ENCODE measurements at regions not wholly inside any gene's neighbourhood (a gene's known extent, or its start where the extent isn't known, plus 50 kb on each side); places are given as distances from the start of the nearest gene placed in this dataset.

DNA sequence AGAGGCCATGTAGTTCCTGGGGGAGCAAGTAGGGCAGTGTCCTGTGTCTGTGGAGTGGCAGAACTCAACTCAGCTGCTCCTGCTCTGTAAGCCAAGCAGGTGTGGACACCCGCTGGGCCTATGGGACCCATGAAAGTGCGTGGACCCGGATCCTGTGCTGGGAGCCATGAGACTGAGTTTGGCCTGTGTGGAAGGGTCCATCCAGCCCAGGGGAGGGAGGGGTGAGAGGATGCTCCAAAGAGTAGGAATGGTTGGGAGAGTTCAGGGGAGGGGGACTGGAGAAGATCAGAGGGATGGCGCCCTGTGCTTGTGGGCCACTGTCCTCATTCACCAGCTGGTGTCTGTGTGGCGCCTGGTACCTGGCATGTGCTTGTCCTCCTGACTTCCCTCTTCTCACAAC is 226.4 kb upstream of the HS6ST1 start:
- H3K4me2 ChIP-seq (ENCODE audit: insufficient read depth, low read length): no peak overlapping the region
- POLR2A ChIA-PET: no interaction called here
- H2AFZ ChIP-seq (ENCODE audit: low read depth, low read length): no peak overlapping the region
- no peaks in the 10 kb centered on the region for H3K79me2 ChIP-seq (ENCODE audit: control insufficient read depth, insufficient read depth, low read length)
- no peak for ATAC-seq
- intact Hi-C loops (cut with micrococcal nuclease): no loop called here
- CTCF ChIA-PET (ENCODE audit: low intra/inter-chr PET ratio): no interaction called here
- no peak for FAIRE-seq
- peaks cover 0 to 23% of the 10 kb centered on the region in 2 experiments; a peak in 2 of 5 replicates for H3K27me3 ChIP-seq (ENCODE audit: control insufficient read depth in 2 of 2, insufficient read depth in 2 of 2, low read length in 2 of 2)
- H3K9ac ChIP-seq (ENCODE audit: insufficient read depth in 1 of 2, low read depth in 2 of 2, low read length in 2 of 2): no peak overlapping the region
- H3K4me1 ChIP-seq (replicated peaks in 1 of 2; ENCODE audit: control insufficient read depth in 2 of 2, insufficient read depth in 2 of 2, low read length in 2 of 2): no peaks in the 10 kb centered on the region
- no peaks in the 10 kb centered on the region for H3K36me3 ChIP-seq (ENCODE audit: control insufficient read depth, insufficient read depth, low read length)
- H3K27ac ChIP-seq (ENCODE audit: extremely low read depth, low read depth, low read length): no peak overlapping the region
- no peak for DNase-seq (ENCODE audit: extremely low read depth in 1 of 4, low spot score in 3 of 4)
- no TSS peak for BruUV-seq (replicated peaks)
- H3K9me3 ChIP-seq (replicated peaks; ENCODE audit: control insufficient read depth, insufficient read depth, low read depth, low read length): no peaks in the 10 kb centered on the region
- H4K20me1 ChIP-seq (replicated peaks; ENCODE audit: control insufficient read depth, insufficient read depth, low read length): no peaks in the 10 kb centered on the region; the same call in 1 of the 2 replicates
- in situ Hi-C loops (cut with MboI): no loop called here
- no peaks in the 10 kb centered on the region for H3K9me1 ChIP-seq (ENCODE audit: control insufficient read depth, insufficient read depth, low read length)
- no peak overlapping the region for H3K4me3 ChIP-seq
- 0% methylated on average over 5 of the region's 5 CpGs for WGBS (ENCODE audit: insufficient coverage, low coverage, missing lambda C conversion rate)
- TF ChIP-seq ARNT (IDR thresholded peaks at IDR 0.05): no peak
- no peak for TF ChIP-seq EWSR1 (IDR thresholded peaks at IDR 0.05; ENCODE audit: borderline replicate concordance, low read depth, partially characterized antibody)
- no peak for TF ChIP-seq ZBTB9 (CRISPR knock-in tag; IDR thresholded peaks at IDR 0.05)
- TF ChIP-seq DMBX1 (CRISPR knock-in tag; IDR thresholded peaks at IDR 0.05; ENCODE audit: borderline replicate concordance): no peak
- no peak for TF ChIP-seq NFXL1 (CRISPR knock-in tag; IDR thresholded peaks at IDR 0.05)
- TF ChIP-seq ETS2 (tag; IDR thresholded peaks at IDR 0.05; ENCODE audit: borderline replicate concordance, poor library complexity, severe bottlenecking): no peak
- no peak for TF ChIP-seq SPI1 (IDR thresholded peaks at IDR 0.05; ENCODE audit: borderline replicate concordance, low read depth, low read length)
- TF ChIP-seq FOXA1 (IDR thresholded peaks at IDR 0.05; ENCODE audit: borderline replicate concordance): no peak
- TF ChIP-seq RBM14 (IDR thresholded peaks at IDR 0.05; ENCODE audit: borderline replicate concordance, insufficient read depth, low read depth, low read length): no peak
- TF ChIP-seq ATF7 (IDR thresholded peaks at IDR 0.05): no peak
- TF ChIP-seq GTF2A2 (tag; IDR thresholded peaks at IDR 0.05): no peak
- TF ChIP-seq PHF21A (IDR thresholded peaks at IDR 0.05; ENCODE audit: borderline replicate concordance, low read depth): no peak
- TF ChIP-seq TCF7 (IDR thresholded peaks at IDR 0.05; ENCODE audit: borderline replicate concordance): no peak
- no peak for TF ChIP-seq NELFE (IDR thresholded peaks at IDR 0.05; ENCODE audit: insufficient read depth, insufficient read length)
- no peak for TF ChIP-seq BRCA1 (IDR thresholded peaks at IDR 0.05)
- no peak for TF ChIP-seq BRCA1 (CRISPR knock-in tag; IDR thresholded peaks at IDR 0.05)
- TF ChIP-seq USF1 (CRISPR knock-in tag; IDR thresholded peaks at IDR 0.05): no peak
- no peak for TF ChIP-seq HOXB6 (CRISPR knock-in tag; IDR thresholded peaks at IDR 0.05; ENCODE audit: borderline replicate concordance)
- TF ChIP-seq ZNF134 (CRISPR knock-in tag; conservative IDR thresholded peaks at IDR 0.05): no peak
